Motor neuron (in vitro differentiated cells): ENCODE measurements at regions not wholly inside any gene's neighbourhood (a gene's known extent, or its start where the extent isn't known, plus 50 kb on each side); places are given as distances from the start of the nearest gene placed in this dataset.

Experiments
- ATAC-seq, 8 experiments: fragments of 200-7000 bp; cut with Tn5 transposase; replicated peaks in 6 of 8; 2 replicates each; pipeline ENCODE4 v1.8.0; 2021; ENCODE audit warnings: mild to moderate bottlenecking in 8 of 8, moderate library complexity in 8 of 8
- H3K27ac ChIP-seq, 2 donors: fragments of 250-450 bp; sonication (Bioruptor Pico); 2 replicates each; pipeline ENCODE4 v1.9.0; 2021; ENCODE audit warnings: antibody characterized with exemption in 2 of 2, mild to moderate bottlenecking in 2 of 2, moderate library complexity in 1 of 2
- H3K4me1 ChIP-seq, 2 donors: fragments of 250-450 bp; sonication (Bioruptor Pico); replicated peaks in 1 of 2; 2 replicates each; pipeline ENCODE4 v1.6.1; 2021; ENCODE audit warnings: antibody characterized with exemption in 2 of 2, mild to moderate bottlenecking in 2 of 2, moderate library complexity in 1 of 2
- H3K4me3 ChIP-seq, 5 donors: fragments of 250-450 bp; sonication (Bioruptor Pico); 2 replicates each; pipeline ENCODE4 v1.9.0; 2021; ENCODE audit warnings: antibody characterized with exemption in 5 of 5, mild to moderate bottlenecking in 5 of 5, moderate library complexity in 4 of 5
- WGBS, 10 experiments: fragments of 450-650 bp; shearing (Covaris generic); methylation state at CpG; one replicate each; pipeline ENCODE4 v1.0.0; 2022; 5-methylcytosine and 5-hydroxymethylcytosine counted together
- in situ Hi-C, 9 experiments: fragments of 400-800 bp; cut with MboI; loops; one replicate each; pipeline ENCODE4 v1.15.0; 2021; ENCODE audit warnings: low sequenced_read_pairs in 9 of 9, low pct_unique_long_range_greater_than_20kb in 2 of 9; ENCODE audit not compliant: unreplicated experiment in 9 of 9

- 0 to 100% (median 33%) methylated on average over 1 to 4 of the region's 5 CpGs; no CpG with 5 or more reads in 1 of the 10 experiments for WGBS, 10 experiments
- ATAC-seq: peak; percentile 78 to 96 (median 93)
- in situ Hi-C loops: loop anchor here in 2 of 9 experiments (10.0 to 25.0 kb wide), 2 partner anchors 94 to 317 kb away; partner anchors contain the start of gene RNF38 (in 1 of the 2)
- Histone ChIP-seq H3K27ac (no peak overlapping the region), H3K4me1 (peaks cover 0 to 4% of the 10 kb centered on the region in 2 donors), H3K4me3 (no peak overlapping the region)
Observed at GRCh38 chr9:36728651-36729520, 156.2 kb downstream of the MELK start.

GRCh38 chr9:36729906-36730305, 157.2 kb downstream of the MELK start:
- no peak overlapping the region for H3K4me3 ChIP-seq
- H3K27ac ChIP-seq: no peak overlapping the region
- H3K4me1 ChIP-seq: peaks cover 0 to 7% of the 10 kb centered on the region in 2 donors
- 0 to 84% (median 59%) methylated on average over 1 to 2 of the region's 2 CpGs; no CpG with 5 or more reads in 2 of the 10 experiments for WGBS, 10 experiments
- in situ Hi-C loops: loop anchor here in 3 of 9 experiments (10.0 to 25.0 kb wide), 3 partner anchors 95 to 325 kb away; partner anchors contain the start of gene RNF38 (in 2 of the 3)
- peak in 1 of 8 experiments; percentile 22 for ATAC-seq

GRCh38 chr9:36730414-36730813, 157.7 kb downstream of the MELK start:
- H3K4me3 ChIP-seq: no peak overlapping the region
- no peak overlapping the region for H3K27ac ChIP-seq
- no peak for ATAC-seq
- peaks cover 0 to 8% of the 10 kb centered on the region in 2 donors for H3K4me1 ChIP-seq
- in situ Hi-C loops: loop anchor here in 2 of 9 experiments (10.0 to 25.0 kb wide), 2 partner anchors 318 to 326 kb away; partner anchors contain the start of gene RNF38 (in 2 of the 2)
- WGBS, 10 experiments: 20 to 88% (median 78%) methylated on average over 1 to 4 of the region's 5 CpGs; no CpG with 5 or more reads in 5 of the 10 experiments

- Histone ChIP-seq H3K4me1 (peaks cover 0 to 8% of the 10 kb centered on the region in 2 donors), H3K27ac (no peak overlapping the region), H3K4me3 (no peak overlapping the region)
- in situ Hi-C loops: loop anchor here in 2 of 9 experiments (10.0 to 25.0 kb wide), 2 partner anchors 319 to 327 kb away; partner anchors contain the start of gene RNF38 (in 2 of the 2)
- ATAC-seq: no peak
- WGBS, 10 experiments: 42 to 92% (median 80%) methylated on average over 1 to 8 of the region's 10 CpGs
Observed at GRCh38 chr9:36731068-36731956, 158.6 kb downstream of the MELK start.

- WGBS, 10 experiments: 51 to 100% (median 60%) methylated on average over 1 to 5 of the region's 10 CpGs; no CpG with 5 or more reads in 3 of the 10 experiments
- Histone ChIP-seq H3K27ac (no peak overlapping the region), H3K4me1 (peaks cover 0 to 11% of the 10 kb centered on the region in 2 donors), H3K4me3 (no peak overlapping the region)
- in situ Hi-C loops: loop anchor here in 2 of 9 experiments (10.0 to 25.0 kb wide), 2 partner anchors 322 to 330 kb away; partner anchors contain the start of gene RNF38 (in 2 of the 2)
- peak in 5 of 8 experiments; percentile 63 to 84 (median 76) for ATAC-seq
Observed at GRCh38 chr9:36734737-36735136, 162.0 kb downstream of the MELK start.

- no peak for ATAC-seq
- Histone ChIP-seq H3K27ac (no peak overlapping the region), H3K4me1 (peaks cover 2 to 14% of the 10 kb centered on the region in 2 donors), H3K4me3 (no peak overlapping the region)
- 57 to 94% (median 77%) methylated on average over 1 to 5 of the region's 5 CpGs; no CpG with 5 or more reads in 2 of the 10 experiments for WGBS, 10 experiments
- in situ Hi-C loops: loop anchor here in 2 of 9 experiments (10.0 to 25.0 kb wide), 2 partner anchors 324 to 332 kb away; partner anchors contain the start of gene RNF38 (in 2 of the 2)
Observed at GRCh38 chr9:36736648-36737047, 164.0 kb downstream of the MELK start.

GRCh38 chr9:36738318-36738976, 165.8 kb downstream of the MELK start:
- WGBS, 10 experiments: 33 to 100% (median 78%) methylated on average over 1 to 6 of the region's 11 CpGs; no CpG with 5 or more reads in 3 of the 10 experiments
- peaks cover 2 to 14% of the 10 kb centered on the region in 2 donors for H3K4me1 ChIP-seq
- in situ Hi-C loops: loop anchor here in 2 of 9 experiments (10.0 to 25.0 kb wide), 2 partner anchors 326 to 334 kb away; partner anchors contain the start of gene RNF38 (in 2 of the 2)
- no peak overlapping the region for H3K27ac ChIP-seq
- peak in 2 of 8 experiments; percentile 93 to 95 for ATAC-seq
- H3K4me3 ChIP-seq: no peak overlapping the region

GRCh38 chr9:36739373-36740116, 166.8 kb downstream of the MELK start:
- in situ Hi-C loops: loop anchor here in 2 of 9 experiments (10.0 to 25.0 kb wide), 2 partner anchors 327 to 335 kb away; partner anchors contain the start of gene RNF38 (in 2 of the 2)
- peak in 5 of 8 experiments; percentile 80 to 92 (median 87) for ATAC-seq
- H3K4me3 ChIP-seq: peak overlapping the region; percentile 15 to 33 (median 22)

GRCh38 chr9:36742264-36742663, 169.6 kb downstream of the MELK start:
- no peak overlapping the region for H3K27ac ChIP-seq
- no peak overlapping the region for H3K4me3 ChIP-seq
- no peak for ATAC-seq
- peaks cover 2 to 10% of the 10 kb centered on the region in 2 donors for H3K4me1 ChIP-seq
- in situ Hi-C loops: loop anchor here in 1 of 9 experiments (25.0 kb wide), 1 partner anchor 330 kb away; the partner anchor contains the start of gene RNF38
- WGBS, 10 experiments: 11 to 60% (median 47%) methylated on average over 1 to 5 of the region's 5 CpGs; no CpG with 5 or more reads in 4 of the 10 experiments

More at GRCh38 chr9:36739373-36740116, 166.8 kb downstream of the MELK start:
- WGBS, 10 experiments: 0 to 29% (median 13%) methylated on average over 4 to 40 of the region's 47 CpGs; no CpG with 5 or more reads in 3 of the 10 experiments
- Histone ChIP-seq H3K27ac (peak overlapping the region; percentile 0 to 1), H3K4me1 (peaks cover 2 to 14% of the 10 kb centered on the region in 2 donors)

- WGBS, 10 experiments: 0 to 67% (median 8%) methylated on average over 1 to 2 of the region's 3 CpGs; no CpG with 5 or more reads in 7 of the 10 experiments
- peaks cover 2 to 3% of the 10 kb centered on the region in 2 donors for H3K4me1 ChIP-seq
Observed at GRCh38 chr9:36744678-36745077, 172.0 kb downstream of the MELK start.

GRCh38 chr9:36745977-36746376, 173.3 kb downstream of the MELK start:
- no peak for ATAC-seq
- Histone ChIP-seq H3K4me3 (no peak overlapping the region), H3K4me1 (no peaks in the 10 kb centered on the region), H3K27ac (no peak overlapping the region)
- 0 to 63% (median 48%) methylated on average over 1 to 7 of the region's 11 CpGs; no CpG with 5 or more reads in 7 of the 10 experiments for WGBS, 10 experiments
- in situ Hi-C loops: loop anchor here in 1 of 9 experiments (25.0 kb wide), 1 partner anchor 334 kb away; the partner anchor contains the start of gene RNF38

More at GRCh38 chr9:36744678-36745077, 172.0 kb downstream of the MELK start:
- peak in 2 of 8 experiments; percentile 26 to 41 for ATAC-seq
- in situ Hi-C loops: loop anchor here in 1 of 9 experiments (25.0 kb wide), 1 partner anchor 332 kb away; the partner anchor contains the start of gene RNF38
- H3K27ac ChIP-seq: no peak overlapping the region
- H3K4me3 ChIP-seq: no peak overlapping the region
